Glutamatergic neuron (in vitro differentiated cells): ENCODE measurements at regions not wholly inside any gene's neighbourhood (a gene's known extent, or its start where the extent isn't known, plus 50 kb on each side); places are given as distances from the start of the nearest gene placed in this dataset.

Experiments used
- DNase-seq: peaks from one replicate; pipeline ENCODE4 v3.0.0; 2022
- H3K27ac Mint-ChIP-seq: one replicate; pipeline ENCODE4 v1.8.0; 2020; ENCODE audit warnings: mild to moderate bottlenecking, mixed read lengths, inconsistent platforms; ENCODE audit not compliant: unreplicated experiment
- H3K27me3 Mint-ChIP-seq: one replicate; pipeline ENCODE4 v1.8.0; 2020; ENCODE audit warnings: mild to moderate bottlenecking, moderate library complexity, mixed read lengths, inconsistent platforms; ENCODE audit not compliant: unreplicated experiment
- H3K36me3 Mint-ChIP-seq: one replicate; pipeline ENCODE4 v1.8.0; 2020; ENCODE audit warnings: mild to moderate bottlenecking, mixed read lengths, inconsistent platforms; ENCODE audit not compliant: unreplicated experiment
- H3K4me1 Mint-ChIP-seq: one replicate; pipeline ENCODE4 v1.8.0; 2020; ENCODE audit warnings: mild to moderate bottlenecking, low read depth, mixed read lengths, inconsistent platforms; ENCODE audit not compliant: unreplicated experiment
- H3K4me3 Mint-ChIP-seq: one replicate; pipeline ENCODE4 v1.8.0; 2020; ENCODE audit warnings: mild to moderate bottlenecking, mixed read lengths, inconsistent platforms; ENCODE audit not compliant: unreplicated experiment
- H3K9me3 Mint-ChIP-seq: one replicate; pipeline ENCODE4 v1.8.0; 2020; ENCODE audit warnings: mild to moderate bottlenecking, moderate library complexity, mixed read lengths, inconsistent platforms; ENCODE audit not compliant: unreplicated experiment
- TF ChIP-seq, protein P1 (sequence below): fragments of 200-600 bp; sonication (generic); IDR thresholded peaks from one replicate; pipeline ENCODE4 v1.5.0; 2021; ENCODE audit not compliant: partially characterized antibody, unreplicated experiment

DNA sequence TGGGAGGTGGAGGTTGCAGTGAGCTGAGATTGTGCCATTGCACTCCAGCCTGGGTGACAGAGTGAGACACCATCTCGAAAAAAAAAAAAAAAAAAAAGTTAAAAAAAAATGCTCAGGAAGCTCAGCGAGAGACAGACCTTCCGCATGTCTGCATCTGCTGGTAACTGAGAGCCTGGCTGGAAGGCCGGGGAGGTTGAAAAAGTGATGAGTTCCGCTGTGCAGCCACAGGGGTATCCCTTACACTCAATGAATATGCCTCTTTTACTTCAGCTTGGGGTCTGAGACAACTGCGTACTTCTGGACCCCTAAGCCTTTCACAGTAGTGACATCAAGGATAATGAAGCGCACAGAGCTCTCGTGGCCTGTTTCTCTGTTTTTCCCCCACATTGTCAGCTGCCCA is 179.9 kb upstream of the KLF4 start:
- TF ChIP-seq, protein P1, sequence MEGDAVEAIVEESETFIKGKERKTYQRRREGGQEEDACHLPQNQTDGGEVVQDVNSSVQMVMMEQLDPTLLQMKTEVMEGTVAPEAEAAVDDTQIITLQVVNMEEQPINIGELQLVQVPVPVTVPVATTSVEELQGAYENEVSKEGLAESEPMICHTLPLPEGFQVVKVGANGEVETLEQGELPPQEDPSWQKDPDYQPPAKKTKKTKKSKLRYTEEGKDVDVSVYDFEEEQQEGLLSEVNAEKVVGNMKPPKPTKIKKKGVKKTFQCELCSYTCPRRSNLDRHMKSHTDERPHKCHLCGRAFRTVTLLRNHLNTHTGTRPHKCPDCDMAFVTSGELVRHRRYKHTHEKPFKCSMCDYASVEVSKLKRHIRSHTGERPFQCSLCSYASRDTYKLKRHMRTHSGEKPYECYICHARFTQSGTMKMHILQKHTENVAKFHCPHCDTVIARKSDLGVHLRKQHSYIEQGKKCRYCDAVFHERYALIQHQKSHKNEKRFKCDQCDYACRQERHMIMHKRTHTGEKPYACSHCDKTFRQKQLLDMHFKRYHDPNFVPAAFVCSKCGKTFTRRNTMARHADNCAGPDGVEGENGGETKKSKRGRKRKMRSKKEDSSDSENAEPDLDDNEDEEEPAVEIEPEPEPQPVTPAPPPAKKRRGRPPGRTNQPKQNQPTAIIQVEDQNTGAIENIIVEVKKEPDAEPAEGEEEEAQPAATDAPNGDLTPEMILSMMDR = no peak
- DNase-seq = no peak
- peaks cover 4% of the 10 kb centered on the region for H3K27me3 Mint-ChIP-seq
- H3K27ac Mint-ChIP-seq = no peak overlapping the region
- H3K9me3 Mint-ChIP-seq = no peaks in the 10 kb centered on the region
- H3K36me3 Mint-ChIP-seq = no peaks in the 10 kb centered on the region
- H3K4me3 Mint-ChIP-seq = no peak overlapping the region
- peaks cover 3% of the 10 kb centered on the region for H3K4me1 Mint-ChIP-seq

DNA sequence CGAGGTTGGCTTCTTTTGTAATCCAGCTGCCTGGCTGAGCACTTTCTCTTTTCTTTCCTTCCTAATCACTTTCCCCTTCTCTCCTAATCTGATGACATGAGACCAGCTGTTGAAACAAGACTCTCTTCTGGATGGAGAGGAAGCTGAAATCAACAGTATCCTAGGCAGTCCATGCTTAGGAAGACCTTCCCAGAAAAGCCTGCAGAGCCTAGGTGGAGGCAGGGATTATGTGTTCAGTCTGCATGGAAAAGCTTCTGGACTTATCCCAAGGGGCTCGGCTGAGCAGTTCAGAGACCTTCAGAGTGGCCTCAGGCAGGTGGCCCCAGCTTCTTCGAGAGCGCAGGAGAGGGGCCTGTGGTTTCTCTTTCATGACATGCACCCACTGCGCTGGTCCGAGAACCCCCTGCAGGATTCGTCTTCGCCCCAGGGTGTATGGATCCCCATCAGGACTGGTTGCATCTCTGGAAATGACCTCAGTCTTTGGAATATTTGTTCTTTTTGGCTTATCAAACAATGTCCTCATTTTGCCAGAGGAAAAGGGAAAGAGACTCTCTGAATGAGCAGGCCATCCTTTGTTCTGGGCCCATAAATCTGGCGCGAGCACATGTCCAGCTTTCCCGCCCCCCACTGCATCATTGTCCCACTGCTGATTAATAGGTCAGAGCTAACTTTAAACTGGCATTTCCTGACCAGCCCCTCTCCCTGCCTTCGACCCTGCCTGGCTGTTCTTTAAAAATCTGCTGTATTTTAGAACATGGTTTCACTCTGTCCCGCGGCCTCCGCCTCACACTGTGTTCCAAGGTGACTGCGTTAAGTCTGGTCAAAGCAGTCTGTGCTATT is 177.9 kb upstream of the KLF4 start:
- Mint-ChIP-seq H3K4me3 (no peak overlapping the region), H3K27me3 (peaks cover 5% of the 10 kb centered on the region), H3K4me1 (peaks cover 3% of the 10 kb centered on the region), H3K9me3 (no peaks in the 10 kb centered on the region), H3K27ac (no peak overlapping the region), H3K36me3 (no peaks in the 10 kb centered on the region)
- TF ChIP-seq, protein P1 = no peak
- no peak for DNase-seq

- Mint-ChIP-seq H3K36me3 (no peaks in the 10 kb centered on the region), H3K27me3 (peaks cover 6% of the 10 kb centered on the region), H3K9me3 (peaks cover 3% of the 10 kb centered on the region), H3K27ac (no peak overlapping the region), H3K4me3 (no peak overlapping the region), H3K4me1 (peaks cover 3% of the 10 kb centered on the region)
- DNase-seq = no peak
- TF ChIP-seq, protein P1 = no peak
Observed at GRCh38 chr9:107665057-107665456, 175.5 kb upstream of the KLF4 start.

DNA sequence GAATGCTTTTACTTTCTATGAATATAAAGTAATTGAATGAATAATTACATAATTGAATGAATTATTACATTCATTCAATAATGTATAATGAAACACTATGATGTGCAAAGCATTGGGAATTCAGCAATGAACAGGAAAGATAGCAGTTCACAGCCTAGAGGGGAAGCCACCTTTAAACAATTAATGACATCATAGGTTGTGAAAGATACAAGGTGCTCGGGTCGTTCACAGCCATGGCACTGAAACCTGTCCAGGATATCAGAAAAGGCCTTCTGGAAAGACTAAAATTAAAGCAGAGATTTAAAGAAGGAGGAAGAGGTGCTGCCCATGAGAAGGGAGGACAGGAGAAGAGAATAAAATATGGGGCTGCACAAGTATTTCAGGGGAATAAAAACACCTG is 171.4 kb upstream of the KLF4 start:
- Mint-ChIP-seq H3K4me3 (no peak overlapping the region), H3K27me3 (peaks cover 2% of the 10 kb centered on the region), H3K4me1 (no peaks in the 10 kb centered on the region), H3K36me3 (peaks cover 6% of the 10 kb centered on the region), H3K27ac (no peak overlapping the region), H3K9me3 (peaks cover 6% of the 10 kb centered on the region)
- TF ChIP-seq, protein P1 = no peak
- DNase-seq = no peak

DNA sequence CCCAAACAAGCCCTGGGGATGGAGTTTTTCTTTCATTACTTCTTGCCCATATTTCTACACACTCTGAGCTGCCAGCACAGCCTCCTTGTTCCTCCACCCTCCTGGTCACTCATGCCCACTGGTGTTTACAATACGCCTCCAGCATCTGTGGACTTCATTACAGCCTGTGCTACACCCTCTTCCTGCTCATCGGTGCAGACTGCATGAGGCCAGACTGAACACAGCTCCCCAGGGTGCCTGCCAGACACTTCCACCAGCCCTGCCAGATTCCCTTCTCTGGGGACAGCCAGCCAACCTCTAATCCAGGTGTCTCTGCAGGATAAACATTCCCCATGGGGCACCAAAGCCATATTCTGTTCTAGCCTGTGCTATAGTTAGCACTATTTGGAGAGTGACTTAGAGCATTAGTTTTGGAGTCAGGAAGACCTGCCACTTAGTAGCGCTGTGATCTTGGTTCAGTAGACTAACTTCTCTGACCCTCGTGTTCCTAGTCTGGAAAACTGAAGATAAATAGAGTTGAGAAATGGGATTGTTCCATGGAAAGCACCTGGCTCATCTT is 163.8 kb upstream of the KLF4 start:
- no peak overlapping the region for H3K4me3 Mint-ChIP-seq
- no peaks in the 10 kb centered on the region for H3K27me3 Mint-ChIP-seq
- peaks cover 6% of the 10 kb centered on the region for H3K36me3 Mint-ChIP-seq
- H3K4me1 Mint-ChIP-seq = no peaks in the 10 kb centered on the region
- peaks cover 4% of the 10 kb centered on the region for H3K9me3 Mint-ChIP-seq
- no peak for DNase-seq
- H3K27ac Mint-ChIP-seq = no peak overlapping the region
- TF ChIP-seq, protein P1 = no peak
